PFSK-1 (cell line): ENCODE measurements at regions not wholly inside any gene's neighbourhood (a gene's known extent, or its start where the extent isn't known, plus 50 kb on each side); places are given as distances from the start of the nearest gene placed in this dataset.

Source experiments
- FOXP2 ChIP-seq: optimal IDR thresholded peaks from 2 replicates; pipeline ENCODE3; 2011; ENCODE audit warnings: borderline replicate concordance, control low read depth, inconsistent platforms; ENCODE audit not compliant: insufficient read depth; ENCODE audit errors: extremely low read length, extremely low read depth
- POLR2AphosphoS5 ChIP-seq: IDR thresholded peaks from 2 replicates; pipeline ENCODE4 v1.6.1; 2012; ENCODE audit warnings: low read depth, mild to moderate bottlenecking, control low read depth, low read length, moderate library complexity
- REST ChIP-seq, 2 experiments: IDR thresholded peaks; 2 replicates each; pipeline versions ENCODE4 v1.6.1 to v1.8.0; 2011 to 2012; ENCODE audit warnings: low read depth in 2 of 2, low read length in 2 of 2, control low read depth in 1 of 2, inconsistent platforms in 1 of 2, mild to moderate bottlenecking in 1 of 2, moderate library complexity in 1 of 2; ENCODE audit not compliant: insufficient read depth in 1 of 2
- SIN3A ChIP-seq: IDR thresholded peaks from 2 replicates; pipeline ENCODE4 v1.6.1; 2012; ENCODE audit warnings: mild to moderate bottlenecking, low read length, moderate library complexity, borderline replicate concordance; ENCODE audit not compliant: insufficient read depth
- TAF1 ChIP-seq: IDR thresholded peaks from 2 replicates; pipeline ENCODE4 v1.6.1; 2012; ENCODE audit warnings: low read length, control low read depth, borderline replicate concordance; ENCODE audit not compliant: insufficient read depth

DNA sequence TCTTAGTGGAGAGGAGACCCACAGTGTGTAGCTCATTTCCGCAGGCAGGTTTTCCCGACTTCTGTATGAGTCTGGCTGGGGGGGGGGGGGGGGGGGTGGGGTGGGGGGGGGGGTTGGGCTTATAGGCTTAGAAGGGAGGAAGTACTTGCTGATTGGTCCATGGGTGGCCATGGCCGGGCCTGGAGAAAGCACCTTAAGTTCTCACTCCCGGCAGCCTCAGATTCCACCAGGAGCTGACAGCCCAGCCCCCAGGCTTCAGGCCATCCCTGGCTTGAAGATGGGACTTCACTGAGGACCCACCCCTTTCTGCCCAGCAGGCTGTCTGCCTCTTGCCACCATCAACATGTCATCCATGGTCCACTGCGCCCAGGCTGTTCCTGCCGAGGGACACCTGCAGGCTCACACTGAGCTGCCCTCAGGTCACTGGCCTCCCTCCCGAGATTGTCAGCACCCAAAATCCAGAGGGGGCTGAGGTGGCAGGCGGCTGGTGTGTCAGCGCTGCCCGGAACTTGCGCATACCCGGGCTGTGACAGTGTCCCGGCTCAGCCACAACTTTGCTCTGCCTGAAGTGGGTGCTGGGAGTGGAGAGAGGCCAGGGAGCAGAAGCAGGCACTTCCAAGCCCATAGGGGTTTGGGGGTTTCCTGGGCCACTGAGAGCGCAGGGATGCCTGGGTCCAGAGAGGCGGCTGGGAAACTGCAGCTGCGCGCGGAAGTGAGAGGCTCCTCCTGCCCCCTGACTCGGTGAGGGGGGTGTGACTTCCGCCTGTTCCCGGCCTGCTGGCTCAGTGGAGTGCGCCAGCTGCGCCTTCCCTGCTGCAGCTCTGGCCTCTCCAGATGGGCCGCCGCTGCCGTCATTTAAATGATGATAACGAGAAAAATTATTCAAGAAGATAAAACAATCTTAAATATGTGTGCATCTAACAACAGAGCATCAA is 256.1 kb downstream of the RPRM start:
- TF ChIP-seq POLR2AphosphoS5 = no peak
- TF ChIP-seq TAF1 = no peak
- no peak for TF ChIP-seq REST (IDR thresholded peaks at IDR 0.05; ENCODE audit: insufficient read depth in 1 of 2, low read depth in 2 of 2, low read length in 2 of 2)
- no peak for TF ChIP-seq SIN3A
- no peak for TF ChIP-seq FOXP2
